ENCODE measurements at regions not wholly inside any gene's neighbourhood (a gene's known extent, or its start where the extent isn't known, plus 50 kb on each side); places are given as distances from the start of the nearest gene placed in this dataset.
A peak's percentile ranks its signal among the peaks of the same experiment; 100 is the strongest.

DNA sequence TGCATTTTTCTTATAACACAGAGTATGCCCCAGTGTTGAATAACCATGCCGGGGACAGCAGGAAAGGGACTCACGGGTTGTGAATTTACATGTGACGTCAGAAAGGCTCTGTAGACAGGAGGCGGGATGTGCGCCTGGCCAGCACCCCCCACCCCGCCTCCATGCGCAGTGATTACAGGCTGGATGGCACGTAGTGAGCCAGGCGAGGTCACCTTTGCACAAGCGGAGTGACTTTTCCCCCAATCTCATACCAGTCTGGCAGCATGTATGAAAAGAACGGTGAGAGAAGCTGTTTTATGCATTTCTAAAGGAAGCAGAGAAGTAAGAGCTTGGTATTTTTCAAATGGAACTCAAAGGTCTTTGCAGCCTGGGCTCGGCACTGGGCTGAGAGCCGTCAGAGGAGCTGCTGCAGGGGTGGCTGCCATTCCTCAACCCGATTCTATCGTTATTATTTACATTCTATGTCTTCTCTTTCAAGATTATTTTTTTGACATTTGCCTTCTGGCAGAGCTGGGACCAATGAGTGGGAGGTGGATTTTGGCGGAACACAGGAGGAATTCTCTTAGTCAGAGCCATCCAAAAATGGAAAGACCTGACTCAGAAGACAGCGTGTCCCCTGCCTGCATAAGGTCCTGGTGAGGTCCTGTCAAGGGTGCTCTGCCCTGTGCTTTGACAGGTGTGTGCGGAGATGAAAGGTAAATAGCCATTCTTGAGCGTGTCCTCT is 115.6 kb upstream of the SLC45A1 start:
- DNase-seq: peak; percentile 57

DNA sequence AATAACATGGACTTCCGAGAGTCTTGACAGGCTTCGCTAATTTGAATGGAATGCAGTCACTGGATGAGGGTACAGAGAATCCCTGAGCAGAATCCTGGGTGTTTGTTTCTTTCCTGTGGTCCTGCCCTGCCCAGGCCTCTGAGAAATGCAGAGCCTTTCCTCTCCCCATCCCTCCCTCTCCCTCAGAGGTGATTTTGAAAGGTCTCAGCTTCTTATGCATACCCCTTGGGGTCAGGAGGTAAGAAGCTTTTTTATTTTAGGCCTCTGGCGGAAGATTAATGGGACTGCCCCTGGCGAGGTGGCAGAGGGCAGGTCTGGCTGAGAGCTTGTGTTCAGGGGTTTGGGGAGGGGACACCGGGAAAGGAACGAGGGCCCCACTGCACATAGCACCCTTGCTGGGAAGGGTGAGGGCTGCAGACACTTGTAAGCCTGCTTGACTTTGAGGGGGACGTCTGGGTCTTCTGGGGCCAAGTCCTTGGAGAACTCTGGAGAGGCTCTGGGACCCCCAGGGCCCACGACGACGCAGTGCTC is 116.5 kb upstream of the SLC45A1 start:
- DNase-seq: no peak

DNA sequence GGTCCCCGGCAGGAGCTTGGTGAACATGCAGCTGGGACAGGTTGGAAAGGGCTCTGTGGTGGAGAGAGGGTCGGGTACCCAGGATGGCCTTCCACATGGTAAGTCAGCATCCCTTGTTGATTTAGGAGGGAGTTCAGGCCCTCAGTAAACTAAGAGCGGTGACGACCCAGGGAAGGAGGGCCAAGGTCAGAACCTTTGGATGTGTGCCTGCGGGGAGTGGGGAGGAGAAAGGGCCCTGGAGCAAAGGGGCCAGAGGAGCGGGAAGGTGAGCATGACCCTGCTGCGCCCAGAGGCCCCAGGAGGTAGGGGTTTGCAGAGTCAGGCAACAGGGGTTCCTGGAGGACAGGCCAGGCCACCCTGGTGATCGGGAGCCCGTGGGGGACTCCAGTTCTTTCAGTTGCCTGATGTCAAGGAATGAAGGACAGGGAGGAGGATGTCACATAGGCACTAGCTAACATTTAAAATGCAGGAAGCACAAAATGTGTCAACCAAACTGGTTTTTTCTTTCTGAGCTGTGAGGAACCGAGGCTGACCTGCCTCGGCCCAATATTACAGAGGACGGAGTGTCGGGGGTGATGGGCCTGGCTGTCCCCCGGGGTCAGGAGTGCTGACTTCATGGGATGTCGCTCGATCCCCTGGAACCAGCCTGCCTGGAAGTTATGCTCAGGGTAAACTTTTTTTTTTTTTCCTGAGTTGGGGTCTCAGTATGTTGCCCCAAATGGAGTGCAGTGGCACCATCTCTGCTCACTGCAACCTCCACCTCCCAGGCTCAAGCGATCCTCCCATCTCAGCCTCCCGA is 117.4 kb upstream of the SLC45A1 start:
- DNase-seq: no peak

DNA sequence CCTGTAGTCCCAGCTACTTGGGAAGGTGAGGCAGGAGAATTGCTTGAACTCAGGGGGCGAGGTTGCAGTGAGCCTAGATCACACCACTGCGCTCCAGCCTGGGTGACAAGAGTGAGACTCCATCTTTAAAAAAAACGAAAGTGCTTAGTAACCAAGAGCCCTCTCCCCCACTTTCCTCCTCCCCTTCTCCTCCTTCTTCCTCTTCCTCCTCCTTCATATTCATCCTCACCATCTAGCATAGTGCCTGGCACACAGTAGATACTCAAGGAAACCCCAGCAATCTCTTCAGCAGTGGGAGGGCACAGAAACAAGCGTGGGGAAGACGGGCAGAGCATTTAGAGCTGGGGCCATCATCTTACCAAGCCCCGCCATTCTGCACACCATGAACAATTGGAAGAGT is 119.4 kb upstream of the SLC45A1 start:
- no peak for DNase-seq

DNA sequence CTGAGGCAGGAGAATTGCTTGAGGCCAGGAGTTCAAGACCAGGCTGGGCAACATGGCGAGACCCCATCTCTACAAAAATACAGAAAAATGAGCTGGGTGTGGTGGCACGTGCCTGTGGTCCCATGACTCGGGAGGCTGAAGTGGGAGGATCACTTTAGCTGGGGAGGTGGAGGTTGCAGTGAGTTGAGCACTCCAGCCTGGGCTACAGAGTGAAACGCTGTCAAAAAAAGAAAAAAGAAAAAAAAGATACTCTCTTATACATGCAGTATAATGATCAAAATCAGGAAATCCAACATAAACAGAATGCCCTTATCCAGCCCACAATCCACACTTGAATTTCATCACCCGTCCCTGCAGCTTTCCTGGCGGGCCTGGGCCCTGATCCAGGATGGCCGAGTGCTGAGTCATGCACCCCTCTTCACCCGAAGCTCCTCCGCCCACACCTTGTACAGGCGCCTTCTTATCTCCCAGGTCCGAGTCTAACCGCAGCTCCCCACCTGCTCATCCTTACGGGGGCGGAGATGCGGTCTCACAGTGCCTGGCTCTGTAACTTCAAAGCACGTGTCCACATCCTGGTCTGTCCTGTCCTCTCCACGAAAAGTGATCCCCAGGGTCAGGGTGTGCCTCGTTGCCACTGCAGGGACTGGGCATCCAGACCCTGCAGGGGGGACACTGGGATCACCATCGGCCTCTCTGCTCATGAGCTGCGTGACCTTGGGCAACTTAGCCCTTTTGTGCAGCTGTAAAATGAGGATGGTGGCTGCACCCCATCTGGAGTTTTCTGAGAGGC is 120.2 kb upstream of the SLC45A1 start:
- DNase-seq: no peak

DNA sequence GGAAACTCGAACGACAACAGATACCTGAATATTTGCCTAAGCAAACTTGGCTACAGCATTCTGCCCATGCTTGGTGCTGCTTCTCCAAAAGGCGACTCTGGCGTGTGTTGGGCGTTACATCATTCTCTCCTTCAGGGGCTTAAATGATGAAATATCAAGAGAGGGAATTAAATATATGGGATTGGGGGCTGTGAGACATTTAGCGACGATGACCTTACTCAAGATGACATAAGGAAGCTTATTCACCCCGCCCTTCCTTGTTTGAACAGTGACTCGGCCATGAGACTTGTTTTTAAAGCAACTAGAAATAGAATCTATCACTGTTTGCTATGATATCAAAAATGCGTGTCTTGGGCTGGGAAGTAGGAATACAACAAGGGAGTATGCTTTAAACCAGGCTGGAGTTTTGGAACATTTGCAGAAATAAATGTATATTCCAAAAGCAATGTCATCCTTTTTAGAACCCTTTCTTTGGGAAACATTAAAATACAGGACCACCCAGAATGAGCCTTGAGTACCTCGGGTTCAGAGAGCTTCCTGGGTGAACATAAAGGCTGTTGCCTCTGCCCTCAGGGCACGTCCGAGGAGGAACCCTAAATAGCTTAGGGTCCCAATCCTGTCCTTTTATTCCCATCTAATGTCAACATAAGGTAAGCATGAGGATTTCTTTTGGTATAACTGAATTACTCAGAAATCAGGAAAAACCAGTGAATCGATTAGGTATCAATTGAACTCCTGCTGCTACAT is 123.3 kb upstream of the SLC45A1 start:
- DNase-seq: no peak

DNA sequence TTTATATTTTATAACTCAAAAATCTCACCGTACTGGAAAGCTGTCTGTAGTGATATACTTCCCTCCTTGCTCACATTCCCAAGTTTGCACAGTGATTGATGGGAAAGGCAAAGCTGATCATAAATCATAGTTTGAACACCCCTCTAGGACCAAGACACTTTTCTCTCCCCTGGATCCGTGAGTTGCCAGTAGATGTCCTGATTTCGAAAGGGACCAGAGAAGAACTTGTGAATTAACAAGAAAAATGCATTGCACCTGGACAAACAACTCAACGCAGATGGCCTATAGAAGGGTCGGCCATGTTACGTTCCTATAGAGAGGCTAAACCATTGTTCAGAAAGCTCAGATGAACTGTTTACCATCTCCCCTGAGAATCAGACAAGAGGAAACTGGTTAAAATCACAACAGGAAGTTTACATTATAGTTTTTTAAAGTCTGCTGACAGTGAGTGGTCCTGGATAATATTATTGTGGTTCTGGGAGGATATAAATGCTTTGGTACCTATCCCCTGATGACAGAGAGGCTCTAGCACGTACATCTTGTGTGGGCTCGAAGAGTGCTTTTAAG is 124.0 kb upstream of the SLC45A1 start:
- no peak for DNase-seq

DNA sequence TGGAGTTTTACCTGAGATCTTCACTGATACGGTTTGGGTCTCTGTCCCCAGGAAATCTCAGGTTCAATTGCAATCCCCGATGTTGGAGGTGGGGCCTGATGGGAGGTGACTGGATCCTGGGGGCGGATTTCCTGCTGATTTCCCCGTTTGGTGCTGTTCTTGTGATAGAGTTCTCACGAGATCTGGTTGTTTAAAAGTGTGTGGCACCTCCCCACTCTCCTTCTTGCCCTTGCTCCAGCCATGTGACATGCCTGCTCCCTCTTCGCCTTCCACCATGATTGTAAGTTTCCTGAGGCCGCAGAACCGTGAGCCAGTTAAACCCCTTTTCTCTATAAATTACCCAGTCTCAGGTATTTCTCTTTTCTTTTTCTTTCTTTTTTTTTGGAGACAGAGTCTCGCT is 126.4 kb upstream of the SLC45A1 start:
- DNase-seq: no peak

DNA sequence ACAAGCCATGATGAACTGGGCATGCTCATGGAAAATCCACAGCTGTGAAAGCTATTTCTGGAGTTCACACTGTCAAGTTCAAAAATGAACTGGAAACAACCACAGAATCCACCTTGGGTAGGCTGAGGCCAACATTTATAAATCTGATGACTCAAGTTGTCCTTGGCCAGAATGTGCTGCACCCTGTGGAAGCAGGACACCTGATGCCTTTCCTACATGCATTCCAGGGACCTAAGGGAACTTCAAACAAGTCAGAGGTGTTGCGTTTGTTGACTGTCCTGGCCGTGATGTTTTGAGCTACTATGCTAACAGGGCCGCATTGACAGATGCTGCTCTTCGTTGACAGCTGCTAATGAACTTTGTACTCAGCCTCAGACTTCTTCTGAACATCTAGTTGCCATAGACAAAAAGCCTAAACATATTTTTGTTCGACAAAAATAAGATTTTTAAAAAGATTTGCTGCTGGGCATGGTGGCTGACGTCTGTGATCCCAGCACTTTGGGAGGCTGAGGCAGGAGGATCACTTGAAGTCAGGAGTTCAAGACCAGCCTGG is 127.9 kb upstream of the SLC45A1 start:
- peak; percentile 48 for DNase-seq

DNA sequence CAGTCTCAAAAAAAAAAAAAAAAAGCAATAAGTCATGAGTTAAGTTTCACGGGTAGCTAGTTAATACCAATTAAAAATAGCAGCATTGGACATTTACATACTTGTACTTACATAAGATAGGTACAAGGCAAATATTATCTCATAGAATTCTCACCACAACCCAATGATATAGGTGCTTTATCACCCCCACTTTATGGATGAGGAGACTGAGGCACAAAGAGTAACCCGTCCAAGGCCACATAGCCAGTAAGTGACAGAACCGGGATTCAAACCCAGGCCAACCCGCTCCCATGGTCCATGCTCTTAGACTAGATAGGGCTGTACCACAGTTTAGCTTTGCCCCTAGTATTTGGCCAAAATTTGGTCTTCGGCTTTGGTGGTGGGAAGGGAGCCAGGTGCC is 132.5 kb upstream of the SLC45A1 start:
- DNase-seq: no peak

DNA sequence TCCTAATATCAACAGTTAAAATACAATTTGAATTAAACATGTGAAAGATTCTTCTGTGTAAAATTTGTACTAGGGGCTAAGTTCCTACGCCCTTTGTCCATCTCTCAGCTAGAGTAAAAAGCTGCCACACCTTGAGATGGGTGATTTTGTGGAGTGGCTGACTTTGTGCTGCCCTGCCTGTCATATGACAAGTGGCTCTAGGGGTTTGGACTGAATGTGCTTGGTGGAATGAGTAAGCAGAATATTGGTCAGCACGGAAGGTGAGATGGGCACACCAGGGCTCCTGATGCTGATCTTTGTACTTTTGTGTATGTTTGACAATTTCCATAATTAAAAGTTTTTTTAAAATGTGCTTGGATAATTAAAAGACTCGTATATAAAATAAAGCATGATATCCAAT is 133.6 kb upstream of the SLC45A1 start:
- DNase-seq: no peak

DNA sequence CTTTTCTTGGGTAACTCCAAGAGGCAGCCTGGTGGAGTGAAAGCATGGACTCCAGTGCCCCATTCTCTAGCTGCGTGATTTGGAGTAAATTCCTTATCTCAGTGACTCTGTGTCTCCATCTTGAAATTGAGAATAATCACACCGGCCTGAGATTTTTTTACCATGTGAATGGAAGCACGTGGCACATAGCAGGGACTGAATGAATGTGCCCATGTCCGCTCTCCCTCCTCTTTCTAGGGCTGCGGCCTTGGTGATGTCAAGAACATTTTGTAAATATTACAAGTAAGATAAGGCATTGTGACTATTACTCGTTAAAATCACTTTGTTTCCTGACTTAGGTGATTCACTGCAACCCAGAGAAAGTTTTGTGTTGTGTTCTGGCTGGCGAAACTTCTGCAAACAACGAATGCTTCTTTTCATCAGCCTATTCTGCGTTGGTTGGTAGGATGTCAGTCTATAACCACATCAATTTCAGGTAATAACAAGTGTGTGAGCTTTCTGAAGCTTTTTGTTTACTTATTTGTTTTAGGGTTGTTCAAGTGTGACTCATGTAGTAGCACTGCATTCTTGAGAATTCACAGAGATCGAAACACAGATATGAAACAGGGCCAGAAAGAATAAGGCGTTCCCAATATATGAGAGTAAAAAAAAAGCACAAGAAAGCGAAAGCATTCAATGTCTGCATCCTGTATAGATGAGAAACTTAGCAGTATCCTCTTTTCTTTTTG is 135.7 kb upstream of the SLC45A1 start:
- DNase-seq: no peak

DNA sequence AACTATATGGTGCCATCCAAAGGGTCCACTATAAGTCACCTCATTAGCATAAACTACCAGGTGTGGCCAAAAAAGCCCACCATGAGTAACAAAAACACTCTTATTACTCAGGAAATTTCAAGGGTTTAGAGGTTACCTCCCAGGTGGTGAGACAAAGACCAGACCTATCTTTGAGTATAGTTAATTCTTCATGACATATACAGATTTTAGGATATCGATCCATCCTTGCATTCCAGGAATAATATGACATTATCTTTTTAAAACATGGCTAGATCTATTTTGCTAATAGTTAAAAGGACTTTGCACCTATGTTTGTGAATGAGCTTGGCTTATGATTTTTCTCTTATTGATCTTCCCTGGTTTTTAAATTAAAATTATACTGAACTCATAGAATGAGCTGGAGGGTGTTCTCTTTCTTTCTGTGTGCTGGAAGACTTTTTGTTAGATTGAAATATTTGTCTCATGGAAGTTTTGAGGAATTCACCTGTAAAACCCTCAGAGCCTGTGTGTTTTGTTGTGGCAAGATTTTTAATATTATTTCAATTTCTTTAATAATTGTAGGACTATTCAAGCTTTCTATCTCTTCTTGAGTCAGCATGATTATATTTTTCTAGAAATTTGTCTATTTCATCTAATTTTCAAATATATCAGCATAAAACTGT is 138.7 kb upstream of the SLC45A1 start:
- no peak for DNase-seq

DNA sequence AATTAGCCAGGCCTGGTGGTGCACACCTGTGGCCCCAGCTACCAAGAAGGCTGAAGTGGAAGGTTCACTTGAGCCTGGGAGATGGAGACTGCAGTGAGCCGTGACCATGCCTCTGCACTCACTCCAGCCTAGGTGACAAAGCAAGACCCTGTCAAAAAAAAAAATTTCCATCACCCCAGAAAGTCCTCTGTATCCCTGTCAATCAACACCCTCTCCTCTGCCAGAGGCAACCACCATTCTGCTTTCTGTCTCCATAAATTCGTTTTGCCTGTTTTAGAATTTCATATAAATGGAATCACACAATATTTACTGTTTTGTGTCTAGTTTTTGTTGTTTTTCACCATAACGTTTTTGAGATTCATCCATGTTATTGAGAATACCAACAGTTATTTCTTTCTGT is 141.6 kb upstream of the SLC45A1 start:
- no peak for DNase-seq

DNA sequence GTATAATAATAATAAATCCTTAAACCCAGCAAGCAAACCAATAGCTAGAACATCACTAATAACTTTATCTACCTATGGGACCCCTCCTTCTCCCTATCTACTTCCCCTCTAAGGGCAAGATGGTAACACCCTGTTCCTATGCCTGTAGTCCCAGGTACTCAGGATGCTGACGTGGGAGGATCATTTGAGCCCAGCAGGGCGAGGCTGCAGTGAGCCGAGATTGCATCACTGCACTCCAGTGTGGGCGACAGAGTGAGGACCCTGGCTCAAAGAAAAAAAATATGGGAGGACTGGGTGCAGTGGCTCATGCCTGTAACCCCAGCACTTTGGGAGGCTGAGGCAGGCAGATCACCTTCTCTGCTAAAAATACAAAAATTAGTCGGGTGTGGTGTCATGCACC is 143.1 kb upstream of the SLC45A1 start:
- no peak for DNase-seq

DNA sequence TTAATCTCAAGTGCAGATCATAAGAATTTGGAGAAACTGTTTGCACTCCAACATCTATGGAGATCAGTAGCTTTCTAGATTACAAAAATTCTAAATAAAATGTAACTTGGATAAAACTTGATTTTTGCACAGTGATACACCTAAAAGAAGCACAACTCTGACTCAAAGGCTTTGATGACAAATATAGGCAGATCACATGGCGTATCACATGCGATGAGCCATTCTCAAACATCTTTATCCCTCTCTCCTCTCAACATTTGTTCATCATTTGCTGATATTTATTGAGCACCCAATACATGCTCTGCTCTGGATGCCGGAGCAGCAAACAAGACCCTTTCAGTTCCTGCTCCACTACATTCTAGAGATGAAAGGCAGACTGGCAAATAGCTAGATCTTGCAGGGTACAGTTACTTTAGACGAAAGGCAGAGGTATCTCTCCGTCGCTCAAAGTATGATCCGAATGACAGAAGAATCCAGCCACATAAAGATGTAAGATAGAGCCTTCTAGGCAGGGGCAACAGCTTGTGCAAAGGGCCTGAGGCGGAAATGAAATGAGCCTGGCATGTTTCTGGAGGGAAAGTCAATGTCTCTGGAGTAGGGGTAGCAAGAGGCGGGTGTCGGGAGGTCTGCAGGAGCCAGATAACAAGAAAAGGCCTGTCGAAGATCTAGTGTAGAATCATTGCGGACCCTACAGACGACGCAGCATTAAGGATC is 145.8 kb upstream of the ERRFI1 start:
- no peak for DNase-seq

DNA sequence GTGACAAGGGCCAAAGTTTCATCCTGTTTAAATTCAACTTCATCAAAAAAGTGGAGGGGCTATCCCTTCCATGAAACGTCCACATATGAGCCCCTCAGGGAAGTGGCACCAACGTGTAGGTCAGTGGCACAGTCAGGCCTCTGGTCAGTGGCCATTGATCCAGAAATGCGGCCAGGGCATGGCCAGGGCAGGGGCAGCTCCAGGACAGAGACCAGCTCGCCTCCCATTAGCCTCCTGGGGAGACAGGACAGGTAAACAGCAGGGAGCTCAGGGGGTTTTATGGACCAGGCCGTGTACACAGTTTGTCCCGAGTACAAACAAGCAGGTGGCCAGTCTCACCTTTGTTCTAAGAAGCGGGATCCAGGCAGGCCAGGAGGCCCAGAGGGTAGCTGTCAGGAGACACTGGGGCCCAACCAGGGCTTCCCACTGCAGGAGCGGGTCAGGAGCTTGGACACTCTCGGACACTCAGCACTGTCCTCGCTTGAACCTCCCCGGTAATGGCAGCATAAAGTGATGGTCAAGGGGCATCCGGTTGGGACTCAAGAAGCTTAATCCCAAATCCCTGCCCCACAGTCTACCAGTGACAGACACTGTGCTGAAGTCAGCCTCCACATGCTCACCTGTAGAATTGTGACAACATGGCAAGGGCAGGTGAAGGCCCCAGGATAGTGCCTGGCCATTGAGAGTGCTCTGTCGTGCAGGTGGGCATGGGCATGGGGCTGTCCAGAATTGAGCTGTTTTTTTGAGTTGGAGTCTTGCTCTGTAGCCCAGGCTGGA is 144.1 kb upstream of the ERRFI1 start:
- DNase-seq: no peak

DNA sequence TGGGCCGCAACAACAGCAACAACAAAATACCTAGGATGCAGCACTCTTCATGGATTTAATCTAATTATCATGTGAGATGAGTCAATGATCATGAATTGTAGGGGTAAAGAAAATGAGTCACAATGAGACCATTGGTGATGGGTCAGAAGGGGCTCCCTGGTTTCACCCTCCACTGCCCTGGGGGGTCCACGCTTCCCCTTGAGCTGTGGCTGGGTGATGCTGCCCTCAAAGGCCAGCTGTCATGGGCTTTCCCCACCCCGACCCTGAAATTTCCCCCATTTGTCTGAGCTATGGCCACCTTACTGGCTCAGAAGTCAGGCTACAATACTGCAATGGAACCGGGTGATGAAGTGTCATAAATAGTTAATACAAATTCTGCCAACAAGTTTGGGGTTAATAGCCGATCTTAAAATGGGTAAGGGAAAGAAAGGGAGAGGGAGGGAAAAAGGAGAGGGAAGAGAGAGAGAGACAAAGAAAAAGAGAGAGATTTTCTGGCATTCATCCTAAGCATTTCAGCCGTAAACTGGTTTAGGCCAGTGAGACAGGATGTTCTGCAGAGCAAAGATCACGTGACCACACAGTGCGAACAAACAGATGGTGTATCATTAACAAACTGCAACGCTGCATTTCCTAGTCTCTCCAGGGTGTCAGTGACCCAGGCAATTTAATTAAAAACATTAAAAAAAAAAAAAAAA is 143.4 kb upstream of the ERRFI1 start:
- DNase-seq: peak; percentile 69

DNA sequence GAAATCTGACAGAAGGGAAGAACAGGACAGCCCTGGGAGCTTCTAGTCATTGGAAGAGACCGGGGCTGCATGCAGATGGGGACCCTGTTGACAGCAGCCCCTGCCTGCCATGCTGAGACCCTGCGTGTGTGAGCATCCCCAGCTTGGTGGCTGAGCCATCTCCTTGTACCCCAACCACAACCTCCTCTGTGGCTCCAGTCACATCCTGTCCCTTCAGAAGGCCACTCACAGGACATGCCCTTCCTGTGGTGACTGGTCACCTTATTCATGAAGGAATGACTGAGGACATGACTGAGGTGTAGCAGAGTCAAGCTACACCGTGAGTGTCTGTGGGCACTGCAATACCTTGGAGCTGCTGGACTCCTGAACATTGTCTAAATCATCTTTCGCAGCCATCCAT is 141.8 kb upstream of the ERRFI1 start:
- no peak for DNase-seq

Data from femur (tissue), 1 donor.